Epithelial cell of esophagus (primary cell): ENCODE measurements at regions not wholly inside any gene's neighbourhood (a gene's known extent, or its start where the extent isn't known, plus 50 kb on each side); places are given as distances from the start of the nearest gene placed in this dataset.

Source experiments
- DNase-seq: peaks from one replicate; pipeline ENCODE4 v3.0.0; 2010; ENCODE audit warnings: low read depth
- H3K4me3 ChIP-seq: 2 replicates; pipeline ENCODE4 v1.5.1; 2011; ENCODE audit warnings: mild to moderate bottlenecking, low read length, control low read depth
- CTCF ChIP-seq: IDR thresholded peaks from 2 replicates; pipeline ENCODE4 v1.5.1; 2011; ENCODE audit warnings: low read depth, mild to moderate bottlenecking, low read length, control low read depth, inconsistent platforms; ENCODE audit not compliant: insufficient read depth; ENCODE audit errors: missing control alignments

DNA sequence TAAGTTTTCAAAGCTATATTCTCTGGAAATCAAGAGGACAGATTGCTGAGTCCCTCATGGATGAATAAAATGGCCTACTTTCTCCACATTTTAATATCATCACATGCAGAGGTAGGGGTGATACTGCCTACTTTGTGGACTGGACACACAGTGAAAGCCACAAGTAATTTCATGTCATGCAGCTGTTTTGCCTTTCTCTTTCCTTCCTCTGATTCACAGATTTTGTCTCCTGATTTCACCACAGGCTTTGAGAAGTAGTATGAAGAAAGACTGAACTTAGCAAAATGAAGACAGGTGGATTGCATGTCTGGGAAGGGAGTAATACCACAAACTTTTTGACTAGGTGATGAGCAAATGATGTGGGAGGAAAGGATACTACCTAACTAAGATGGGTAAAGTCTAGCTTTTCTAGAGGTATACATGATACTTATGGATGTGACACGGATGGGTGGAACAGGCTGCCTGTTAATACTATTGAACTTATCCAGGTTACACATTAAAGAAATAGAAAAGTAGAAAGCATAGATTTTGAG lies 478.4 kb upstream of the GOT2 start:
- TF ChIP-seq CTCF: no peak
- DNase-seq: no peak
- no peak overlapping the region for H3K4me3 ChIP-seq

DNA sequence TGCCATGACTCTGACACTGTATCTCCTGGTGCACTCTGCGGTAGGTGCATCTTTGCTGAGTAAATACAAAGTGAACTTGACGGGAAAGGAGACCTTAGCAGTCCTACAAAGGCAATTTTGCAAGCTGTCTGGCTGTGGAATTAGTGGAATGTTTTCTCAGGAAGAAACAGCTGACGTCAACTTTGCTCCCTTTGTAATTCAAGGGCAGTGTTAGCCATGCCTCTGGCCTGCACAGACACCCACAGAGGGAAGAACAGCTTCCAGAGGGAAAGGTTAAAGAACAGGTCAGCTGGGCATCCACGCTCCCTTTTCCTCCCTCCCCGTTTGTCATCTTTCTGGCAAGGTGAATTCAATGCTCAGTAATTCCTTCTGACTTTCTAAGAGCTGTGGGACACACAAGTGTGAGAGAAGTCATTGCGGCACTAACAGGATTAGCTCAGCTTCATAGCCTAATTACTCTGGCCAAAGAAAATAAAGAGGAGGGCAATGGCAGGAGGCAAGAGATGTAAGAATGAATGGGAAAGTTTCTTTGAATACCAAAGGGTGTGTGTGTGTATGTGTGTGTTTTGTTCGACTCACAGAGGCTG lies 476.9 kb upstream of the GOT2 start:
- TF ChIP-seq CTCF: no peak
- DNase-seq: no peak
- H3K4me3 ChIP-seq: no peak overlapping the region

DNA sequence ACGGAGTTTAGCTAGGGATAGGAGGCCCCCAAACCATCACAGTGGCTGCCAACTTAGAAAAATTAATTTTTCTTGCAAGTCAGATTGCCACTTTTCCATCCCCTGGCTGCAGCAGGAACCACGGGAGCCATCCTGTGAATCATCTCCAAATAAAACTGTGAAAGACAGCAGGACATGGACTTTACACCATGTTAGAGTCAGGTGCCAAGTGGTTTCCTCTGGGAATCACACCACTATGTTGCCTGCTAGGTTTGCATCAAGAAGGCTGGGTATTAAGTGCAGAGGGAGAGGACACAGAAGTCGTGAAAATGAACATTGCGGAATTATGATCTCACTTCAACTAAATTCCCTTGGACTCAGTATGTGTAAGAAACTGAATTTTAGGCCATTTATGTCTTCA lies 471.3 kb upstream of the GOT2 start:
- TF ChIP-seq CTCF: no peak
- no peak for DNase-seq
- H3K4me3 ChIP-seq: no peak overlapping the region

GRCh38 chr16:59204589-59204988 lies 470.5 kb upstream of the GOT2 start:
- no peak for TF ChIP-seq CTCF
- no peak for DNase-seq
- no peak overlapping the region for H3K4me3 ChIP-seq

GRCh38 chr16:59202233-59202862 lies 468.2 kb upstream of the GOT2 start:
- no peak for DNase-seq
- no peak for TF ChIP-seq CTCF
- H3K4me3 ChIP-seq: no peak overlapping the region

DNA sequence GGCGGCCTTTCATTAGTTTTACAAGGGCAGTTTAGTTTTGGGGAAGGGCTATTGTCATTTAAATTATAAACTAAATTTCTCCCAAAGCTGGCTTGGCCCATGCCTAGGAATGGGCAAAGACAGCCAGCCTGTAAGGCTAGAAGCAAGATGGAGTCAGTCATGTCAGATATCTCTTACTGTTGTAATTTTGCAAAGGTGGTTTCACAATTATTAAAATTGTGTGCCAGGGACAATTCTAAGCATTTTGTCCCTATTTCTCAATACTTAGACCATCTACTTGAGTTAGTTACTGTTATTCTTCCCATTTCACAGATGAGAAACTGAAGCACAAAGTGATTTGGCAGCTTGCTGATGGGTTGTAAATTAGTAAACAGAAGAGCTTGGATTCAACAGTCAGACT lies 467.7 kb upstream of the GOT2 start:
- TF ChIP-seq CTCF: no peak
- H3K4me3 ChIP-seq: no peak overlapping the region
- no peak for DNase-seq

DNA sequence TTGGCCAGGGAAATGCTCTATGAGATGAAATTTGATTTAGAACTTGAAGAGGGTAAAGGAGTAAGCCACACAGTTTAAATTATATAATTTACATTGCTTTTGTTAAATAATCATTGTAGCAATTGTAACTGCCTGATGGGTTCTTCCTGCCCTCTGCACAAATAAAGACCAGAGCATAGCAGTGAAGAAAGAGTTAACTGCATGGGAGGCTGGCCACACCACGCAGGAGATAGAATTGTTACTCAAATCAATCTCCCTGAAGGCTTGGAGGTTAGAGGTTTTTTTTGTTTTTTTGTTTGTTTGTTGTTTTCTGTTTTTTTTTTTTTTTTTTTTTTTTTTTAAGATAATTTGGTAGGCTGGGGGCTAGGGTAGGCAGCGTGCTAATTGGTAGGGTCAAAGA lies 467.0 kb upstream of the GOT2 start:
- no peak overlapping the region for H3K4me3 ChIP-seq
- no peak for TF ChIP-seq CTCF
- DNase-seq: no peak
